Cerebellar cortex (tissue), 1 donor: ENCODE measurements at regions not wholly inside any gene's neighbourhood (a gene's known extent, or its start where the extent isn't known, plus 50 kb on each side); places are given as distances from the start of the nearest gene placed in this dataset.

Experiments
- DNase-seq: peaks from one replicate; pipeline ENCODE4 v3.0.0-alpha.2; 2015; ENCODE audit warnings: low spot score

GRCh38 chr4:188841523-188841922 is 702.3 kb downstream of the TRIML1 start:
- DNase-seq, result no peak

- no peak for DNase-seq
Observed at GRCh38 chr4:188854436-188854835, 715.2 kb downstream of the TRIML1 start.

- DNase-seq, result no peak
Observed at GRCh38 chr4:188858696-188859095, 719.5 kb downstream of the TRIML1 start.

- DNase-seq, result no peak
Observed at GRCh38 chr4:188864741-188865140, 725.5 kb downstream of the TRIML1 start.

- DNase-seq, result no peak
Observed at GRCh38 chr4:188867796-188868195, 728.6 kb downstream of the TRIML1 start.

GRCh38 chr4:188869581-188869980 is 730.3 kb downstream of the TRIML1 start:
- no peak for DNase-seq

GRCh38 chr4:188872809-188873208 is 733.6 kb downstream of the TRIML1 start:
- DNase-seq, result no peak

GRCh38 chr4:188876881-188877280 is 737.6 kb downstream of the TRIML1 start:
- DNase-seq, result no peak

- no peak for DNase-seq
Observed at GRCh38 chr4:188879598-188879997, 740.4 kb downstream of the TRIML1 start.

- no peak for DNase-seq
Observed at GRCh38 chr4:188887905-188888304, 748.7 kb downstream of the TRIML1 start.

- no peak for DNase-seq
Observed at GRCh38 chr4:188892837-188893236, 753.6 kb downstream of the TRIML1 start.

- no peak for DNase-seq
Observed at GRCh38 chr4:188903986-188904385, 764.7 kb downstream of the TRIML1 start.

- no peak for DNase-seq
Observed at GRCh38 chr4:188904617-188905016, 765.4 kb downstream of the TRIML1 start.

- DNase-seq, result no peak
Observed at GRCh38 chr4:188905248-188905647, 766.0 kb downstream of the TRIML1 start.

- DNase-seq, result no peak
Observed at GRCh38 chr4:188911199-188911598, 772.0 kb downstream of the TRIML1 start.

- DNase-seq, result no peak
Observed at GRCh38 chr4:188911707-188912106, 772.5 kb downstream of the TRIML1 start.

- DNase-seq, result no peak
Observed at GRCh38 chr4:188915175-188915574, 775.9 kb downstream of the TRIML1 start.

GRCh38 chr4:188918787-188919186 is 779.5 kb downstream of the TRIML1 start:
- DNase-seq, result no peak

GRCh38 chr4:188930822-188931221 is 791.6 kb downstream of the TRIML1 start:
- DNase-seq, result no peak

- no peak for DNase-seq
Observed at GRCh38 chr4:188934320-188934962, 795.2 kb downstream of the TRIML1 start.

- no peak for DNase-seq
Observed at GRCh38 chr4:188941524-188942119, 802.4 kb downstream of the TRIML1 start.

- no peak for DNase-seq
Observed at GRCh38 chr4:188942606-188943005, 803.4 kb downstream of the TRIML1 start.

GRCh38 chr4:188949596-188949995 is 810.4 kb downstream of the TRIML1 start:
- DNase-seq, result no peak

- no peak for DNase-seq
Observed at GRCh38 chr4:188955066-188955465, 815.8 kb downstream of the TRIML1 start.
